Heart left ventricle (tissue), 13 donors: ENCODE measurements at regions not wholly inside any gene's neighbourhood (a gene's known extent, or its start where the extent isn't known, plus 50 kb on each side); places are given as distances from the start of the nearest gene placed in this dataset.

ENCODE experiments used
- CTCF ChIP-seq, 12 donors: fragments of 200-600 bp; sonication (generic) in 4 of 12; IDR thresholded peaks; one replicate each; pipeline versions ENCODE4 v1.5.0 to v1.8.0; 2018 to 2022; ENCODE audit warnings: antibody characterized with exemption in 12 of 12, mild to moderate bottlenecking in 5 of 12
- POLR2A ChIP-seq, 2 donors: fragments of 450-650 bp; IDR thresholded peaks; one replicate each; pipeline ENCODE4 v1.6.1; 2017; ENCODE audit warnings: antibody characterized with exemption in 2 of 2, mild to moderate bottlenecking in 2 of 2, moderate library complexity in 2 of 2
- donor health status: ischemic (EF 13 %, LVEDD 7.1; RV severe dilation, severe dysfunction).
- donor health status: DM: no; HTN: yes; CAD: no.
- donor health status: DM: no; HTN: no; CAD: no.
- donor health status: ischemic (EF 25% LVEDD 6.9; RV normal size, moderate dysfunction).
- donor health status: ischemic (EF 25% LVEDD 5.7; RV mildly dilated, moderate dysfunction).
- donor health status: ischemic (EF 35%, LVEDD 5.7; RV mildly dilated, moderate dysfunction).
- donor health status: nonischemic (EF 11% LVEDD 7.7; RV severe dilation, severe dysfunction).
- donor health status: DM: yes; HTN: yes; CAD: no.
- donor health status: PGD.
- donor health status: ischemic (EF 29% LVEDD 5.4; RV normal size, mild dysfunction).
- donor health status: nonischemic (EF 23%, LVEDD 6.1; RV moderate dilation, normal function).

DNA sequence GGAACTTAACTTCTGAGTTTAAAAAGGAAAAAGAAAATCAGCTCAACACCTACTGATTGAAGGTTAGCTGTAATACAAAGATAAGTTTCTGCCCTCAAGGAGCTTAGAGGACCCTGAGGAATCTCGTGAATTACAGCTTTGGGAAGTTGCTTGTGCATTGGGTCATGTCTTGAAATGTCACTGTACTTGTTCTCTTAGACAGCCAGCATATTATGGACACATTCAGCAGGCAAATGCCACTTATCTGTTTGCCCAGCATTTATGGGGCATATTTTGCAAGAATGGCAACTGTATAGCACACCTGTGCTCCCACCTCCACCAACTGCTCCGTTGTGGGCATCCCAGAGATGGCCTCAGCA lies 263.6 kb upstream of the CRY1 start:
- TF ChIP-seq CTCF (IDR thresholded peaks at IDR 0.05) (no peak), POLR2A (IDR thresholded peaks at IDR 0.05) (no peak)
